ENCODE measurements at regions not wholly inside any gene's neighbourhood (a gene's known extent, or its start where the extent isn't known, plus 50 kb on each side); places are given as distances from the start of the nearest gene placed in this dataset.
"Not testable (repeated sequence)": the region's sequence is repeated elsewhere in the genome, so short reads cannot be mapped to it uniquely, and the experiment has no call there.

- TF ChIP-seq CTCF, POLR2A (IDR thresholded peaks at IDR 0.05): not testable (repeated sequence)
These were observed 54.3 kb upstream of the IQSEC3 start for GRCh38 chr12:12306-12705.

Measured in adrenal gland (tissue), 5 donors.